Heart right ventricle (tissue), 16 donors: ENCODE measurements at regions not wholly inside any gene's neighbourhood (a gene's known extent, or its start where the extent isn't known, plus 50 kb on each side); places are given as distances from the start of the nearest gene placed in this dataset.

Experiments used
- ATAC-seq, 8 donors: fragments of 200-7000 bp; cut with Tn5 transposase; one replicate each; pipeline ENCODE4 v1.9.1; 2020; ENCODE audit warnings: mild to moderate bottlenecking in 8 of 8, moderate library complexity in 8 of 8, moderate number of reproducible peaks in 1 of 8
- DNase-seq, 2 donors: peaks; one replicate each; pipeline ENCODE4 v3.0.0-alpha.2; 2020
- H3K27ac ChIP-seq, 10 donors: fragments of 200-600 bp; sonication (generic) in 2 of 10; one replicate each; pipeline versions ENCODE4 v1.5.0 to v1.8.0; 2020 to 2022; ENCODE audit warnings: mild to moderate bottlenecking in 3 of 10
- H3K27me3 ChIP-seq, 7 donors: fragments of 200-600 bp; one replicate each; pipeline ENCODE4 v1.8.0; 2021 to 2022; ENCODE audit warnings: mild to moderate bottlenecking in 2 of 7
- H3K36me3 ChIP-seq, 9 donors: fragments of 200-600 bp; sonication (generic) in 1 of 9; one replicate each; pipeline versions ENCODE4 v1.5.0 to v1.8.0; 2020 to 2022; ENCODE audit warnings: mild to moderate bottlenecking in 2 of 9
- H3K4me1 ChIP-seq, 9 donors: fragments of 200-600 bp; sonication (generic) in 1 of 9; one replicate each; pipeline versions ENCODE4 v1.5.0 to v1.8.0; 2020 to 2022; ENCODE audit warnings: mild to moderate bottlenecking in 4 of 9
- H3K4me3 ChIP-seq, 10 donors: fragments of 200-600 bp; sonication (generic) in 2 of 10; one replicate each; pipeline versions ENCODE4 v1.5.0 to v1.8.0; 2020 to 2022; ENCODE audit warnings: mild to moderate bottlenecking in 7 of 10, moderate library complexity in 2 of 10
- H3K9me3 ChIP-seq, 11 donors: fragments of 200-600 bp in 10 of 11; sonication (generic) in 2 of 11; one replicate each; pipeline versions ENCODE4 v1.5.0 to v1.8.0; 2013 to 2022; ENCODE audit warnings: mild to moderate bottlenecking in 2 of 11, control low read depth in 1 of 11, moderate library complexity in 1 of 11
- CTCF ChIP-seq, 9 donors: fragments of 200-600 bp; sonication (generic) in 2 of 9; IDR thresholded peaks; one replicate each; pipeline versions ENCODE4 v1.5.0 to v1.8.0; 2021 to 2022; ENCODE audit warnings: antibody characterized with exemption in 9 of 9, mild to moderate bottlenecking in 5 of 9, moderate library complexity in 1 of 9
- WGBS, 2 donors: extraction: QIAGEN DNeasy Blood & Tissue Kit; methylation state at CpG; one replicate each; pipeline ENCODE4 v1.1.7; 2013; ENCODE audit warnings: inconsistent platforms in 1 of 2; 5-methylcytosine and 5-hydroxymethylcytosine counted together
- intact Hi-C, 10 donors: fragments of 100-400 bp; cut with DNase I; formaldehyde crosslinking; loops; one replicate each; pipeline versions ENCODE4 v1.11.1 to v1.14.2; 2022
- donor health status: Arrhythmogenic right ventricular cardiomyopathy.
- donor health status: ischemic (EF 13 %, LVEDD 7.1; RV severe dilation, severe dysfunction).
- donor health status: healthy with polysubstance abuse.
- donor health status: DM: no; HTN: yes; CAD: no.
- donor health status: DM: no; HTN: no; CAD: no.
- donor health status: ischemic (EF 25% LVEDD 6.9; RV normal size, moderate dysfunction).
- donor health status: ischemic (EF 25% LVEDD 5.7; RV mildly dilated, moderate dysfunction).
- donor health status: healthy.
- donor health status: DM: yes; HTN: yes; CAD: no.
- donor health status: Ischemic cardiomyopathy.
- donor health status: ischemic (EF 35%, LVEDD 5.7; RV mildly dilated, moderate dysfunction).
- donor health status: nonischemic (EF 11% LVEDD 7.7; RV severe dilation, severe dysfunction).
- donor health status: DM: yes; HTN: yes; CAD: no.
- donor health status: PGD.
- donor health status: ischemic (EF 29% LVEDD 5.4; RV normal size, mild dysfunction).
- donor health status: nonischemic (EF 23%, LVEDD 6.1; RV moderate dilation, normal function).

GRCh38 chr3:132904-133303 is 63.7 kb upstream of the CHL1 start:
- Histone ChIP-seq H3K36me3 (no peaks in the 10 kb centered on the region), H3K4me3 (no peak overlapping the region), H3K27me3 (no peaks in the 10 kb centered on the region), H3K4me1 (peaks cover 0 to 10% (median 0%) of the 10 kb centered on the region in 9 donors), H3K9me3 (no peaks in the 10 kb centered on the region), H3K27ac (no peak overlapping the region)
- no peak for TF ChIP-seq CTCF (IDR thresholded peaks at IDR 0.05)
- no peak for DNase-seq
- no peak for ATAC-seq
- intact Hi-C loops, result no loop called here
- WGBS, 2 donors, result 57 to 60% methylated on average over 2 of the region's 2 CpGs

GRCh38 chr3:140748-141330 is 55.7 kb upstream of the CHL1 start:
- H3K4me3 ChIP-seq, result no peak overlapping the region
- 69 to 73% methylated on average over 5 of the region's 5 CpGs for WGBS, 2 donors
- no peaks in the 10 kb centered on the region for H3K27me3 ChIP-seq
- H3K9me3 ChIP-seq, result no peaks in the 10 kb centered on the region
- ATAC-seq (no peak), DNase-seq (no peak)
- H3K27ac ChIP-seq, result no peak overlapping the region
- intact Hi-C loops, result no loop called here
- no peak for TF ChIP-seq CTCF (IDR thresholded peaks at IDR 0.05)
- H3K36me3 ChIP-seq, result no peaks in the 10 kb centered on the region
- no peaks in the 10 kb centered on the region for H3K4me1 ChIP-seq
